Liver (tissue), 8 donors: ENCODE measurements at regions not wholly inside any gene's neighbourhood (a gene's known extent, or its start where the extent isn't known, plus 50 kb on each side); places are given as distances from the start of the nearest gene placed in this dataset.

Experiments used
- DNase-seq: peaks from one replicate; pipeline ENCODE4 v3.0.0-alpha.2; 2017; ENCODE audit warnings: low spot score
- H3K27ac ChIP-seq, 2 donors: one replicate each; pipeline ENCODE4 v1.7.0; 2013; ENCODE audit warnings: inconsistent platforms in 2 of 2, low read length in 2 of 2, control low read depth in 1 of 2, low read depth in 1 of 2, mild to moderate bottlenecking in 1 of 2
- H3K27me3 ChIP-seq, 4 donors: one replicate each; pipeline versions ENCODE4 v1.6.1 to v1.7.0; 2013; ENCODE audit warnings: low read length in 3 of 4, inconsistent platforms in 1 of 4, mild to moderate bottlenecking in 1 of 4, moderate library complexity in 1 of 4; ENCODE audit not compliant: control insufficient read depth in 4 of 4, insufficient read depth in 4 of 4
- H3K36me3 ChIP-seq, 4 donors: one replicate each; pipeline versions ENCODE4 v1.6.1 to v1.7.0; 2013; ENCODE audit warnings: low read length in 3 of 4, mild to moderate bottlenecking in 3 of 4, low read depth in 1 of 4, moderate library complexity in 1 of 4; ENCODE audit not compliant: control insufficient read depth in 4 of 4, insufficient read depth in 3 of 4
- H3K4me1 ChIP-seq, 4 donors: one replicate each; pipeline versions ENCODE4 v1.6.1 to v1.7.0; 2013; ENCODE audit warnings: low read length in 3 of 4, mild to moderate bottlenecking in 3 of 4, moderate library complexity in 1 of 4; ENCODE audit not compliant: control insufficient read depth in 4 of 4, insufficient read depth in 4 of 4
- H3K4me3 ChIP-seq, 3 donors: one replicate each; pipeline versions ENCODE4 v1.6.1 to v1.7.0; 2013; ENCODE audit warnings: low read length in 3 of 3, control low read depth in 1 of 3, low read depth in 1 of 3, mild to moderate bottlenecking in 1 of 3
- H3K9ac ChIP-seq, 2 donors: one replicate each; pipeline ENCODE4 v1.7.0; 2013; ENCODE audit warnings: low read length in 2 of 2, mild to moderate bottlenecking in 2 of 2, moderate library complexity in 2 of 2, control low read depth in 1 of 2, low read depth in 1 of 2
- H3K9me3 ChIP-seq, 4 donors: one replicate each; pipeline versions ENCODE4 v1.6.1 to v1.7.0; 2013; ENCODE audit warnings: low read length in 3 of 4; ENCODE audit not compliant: control insufficient read depth in 4 of 4
- EGR1 ChIP-seq, 2 donors: IDR thresholded peaks; 2 replicates each; pipeline ENCODE4 v1.6.1; 2016 to 2018; ENCODE audit warnings: antibody characterized with exemption in 2 of 2, low read depth in 2 of 2
- FOXA1 ChIP-seq: IDR thresholded peaks from 2 replicates; pipeline ENCODE4 v1.6.1; 2016; ENCODE audit warnings: antibody characterized with exemption
- GABPA ChIP-seq, 2 donors: IDR thresholded peaks in 1 of 2; conservative IDR thresholded peaks in 1 of 2; 2 replicates each; pipeline ENCODE4 v1.6.1; 2016; ENCODE audit warnings: antibody characterized with exemption in 2 of 2, mild to moderate bottlenecking in 1 of 2, moderate library complexity in 1 of 2
- HNF4A ChIP-seq, 2 donors: conservative IDR thresholded peaks; 2 replicates each; pipeline ENCODE4 v1.6.1; 2016; ENCODE audit warnings: antibody characterized with exemption in 2 of 2, mild to moderate bottlenecking in 2 of 2
- HNF4G ChIP-seq: IDR thresholded peaks from 2 replicates; pipeline ENCODE4 v1.6.1; 2016; ENCODE audit warnings: antibody characterized with exemption
- JUND ChIP-seq, 2 donors: IDR thresholded peaks; 2 replicates each; pipeline ENCODE4 v1.6.1; 2016; ENCODE audit warnings: antibody characterized with exemption in 2 of 2
- NR2F2 ChIP-seq: IDR thresholded peaks from 2 replicates; pipeline ENCODE4 v1.6.1; 2016; ENCODE audit warnings: antibody characterized with exemption
- RAD21 ChIP-seq, 2 donors: IDR thresholded peaks; 2 replicates each; pipeline ENCODE4 v1.6.1; 2016; ENCODE audit warnings: antibody characterized with exemption in 2 of 2, mild to moderate bottlenecking in 2 of 2
- RXRA ChIP-seq, 2 donors: IDR thresholded peaks; 2 replicates each; pipeline ENCODE4 v1.6.1; 2017 to 2018; ENCODE audit warnings: antibody characterized with exemption in 2 of 2, mild to moderate bottlenecking in 1 of 2
- SP1 ChIP-seq: IDR thresholded peaks from 2 replicates; pipeline ENCODE4 v1.6.1; 2018; ENCODE audit warnings: antibody characterized with exemption, mild to moderate bottlenecking
- TAF1 ChIP-seq: conservative IDR thresholded peaks from 2 replicates; pipeline ENCODE4 v1.6.1; 2016; ENCODE audit warnings: antibody characterized with exemption, mild to moderate bottlenecking
- YY1 ChIP-seq: IDR thresholded peaks from 2 replicates; pipeline ENCODE4 v1.6.1; 2016; ENCODE audit warnings: antibody characterized with exemption, mild to moderate bottlenecking
- WGBS: extraction: QIAGEN DNeasy Blood & Tissue Kit; methylation state at CpG from one replicate; pipeline ENCODE4 v1.1.7; 2013; 5-methylcytosine and 5-hydroxymethylcytosine counted together
- TF ChIP-seq, protein P1 (sequence below): IDR thresholded peaks from 2 replicates; pipeline ENCODE4 v1.6.1; 2016; ENCODE audit warnings: antibody characterized with exemption, mild to moderate bottlenecking
- TF ChIP-seq, protein P2 (sequence below): fragments of 150-350 bp; IDR thresholded peaks from 2 replicates; pipeline ENCODE4 v1.5.1; 2017; ENCODE audit warnings: improper control_type of control experiment, low read depth, low read length; ENCODE audit not compliant: missing input control
- TF ChIP-seq, protein P3 (sequence below): IDR thresholded peaks from 2 replicates; pipeline ENCODE4 v1.6.1; 2016; ENCODE audit warnings: antibody characterized with exemption
- TF ChIP-seq, protein P4 (sequence below): IDR thresholded peaks from 2 replicates; pipeline ENCODE4 v1.6.1; 2016; ENCODE audit warnings: antibody characterized with exemption
- TF ChIP-seq, protein P5 (sequence below): IDR thresholded peaks from 2 replicates; pipeline ENCODE4 v1.6.1; 2016; ENCODE audit warnings: antibody characterized with exemption
- donor health status: healthy.
- donor health status: healthy.
- donor health status: healthy.
- donor health status: healthy.
- donor health status: healthy.

- Histone ChIP-seq H3K27me3 (no peaks in the 10 kb centered on the region), H3K4me3 (no peak overlapping the region), H3K36me3 (peaks cover 0 to 1% (median 0%) of the 10 kb centered on the region in 4 donors), H3K9ac (no peak overlapping the region), H3K4me1 (peaks cover 0 to 4% (median under 1%) of the 10 kb centered on the region in 4 donors), H3K27ac (no peak overlapping the region), H3K9me3 (no peaks in the 10 kb centered on the region)
- TF ChIP-seq, protein P1, sequence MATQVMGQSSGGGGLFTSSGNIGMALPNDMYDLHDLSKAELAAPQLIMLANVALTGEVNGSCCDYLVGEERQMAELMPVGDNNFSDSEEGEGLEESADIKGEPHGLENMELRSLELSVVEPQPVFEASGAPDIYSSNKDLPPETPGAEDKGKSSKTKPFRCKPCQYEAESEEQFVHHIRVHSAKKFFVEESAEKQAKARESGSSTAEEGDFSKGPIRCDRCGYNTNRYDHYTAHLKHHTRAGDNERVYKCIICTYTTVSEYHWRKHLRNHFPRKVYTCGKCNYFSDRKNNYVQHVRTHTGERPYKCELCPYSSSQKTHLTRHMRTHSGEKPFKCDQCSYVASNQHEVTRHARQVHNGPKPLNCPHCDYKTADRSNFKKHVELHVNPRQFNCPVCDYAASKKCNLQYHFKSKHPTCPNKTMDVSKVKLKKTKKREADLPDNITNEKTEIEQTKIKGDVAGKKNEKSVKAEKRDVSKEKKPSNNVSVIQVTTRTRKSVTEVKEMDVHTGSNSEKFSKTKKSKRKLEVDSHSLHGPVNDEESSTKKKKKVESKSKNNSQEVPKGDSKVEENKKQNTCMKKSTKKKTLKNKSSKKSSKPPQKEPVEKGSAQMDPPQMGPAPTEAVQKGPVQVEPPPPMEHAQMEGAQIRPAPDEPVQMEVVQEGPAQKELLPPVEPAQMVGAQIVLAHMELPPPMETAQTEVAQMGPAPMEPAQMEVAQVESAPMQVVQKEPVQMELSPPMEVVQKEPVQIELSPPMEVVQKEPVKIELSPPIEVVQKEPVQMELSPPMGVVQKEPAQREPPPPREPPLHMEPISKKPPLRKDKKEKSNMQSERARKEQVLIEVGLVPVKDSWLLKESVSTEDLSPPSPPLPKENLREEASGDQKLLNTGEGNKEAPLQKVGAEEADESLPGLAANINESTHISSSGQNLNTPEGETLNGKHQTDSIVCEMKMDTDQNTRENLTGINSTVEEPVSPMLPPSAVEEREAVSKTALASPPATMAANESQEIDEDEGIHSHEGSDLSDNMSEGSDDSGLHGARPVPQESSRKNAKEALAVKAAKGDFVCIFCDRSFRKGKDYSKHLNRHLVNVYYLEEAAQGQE, result no peak
- TF ChIP-seq GABPA (IDR thresholded peaks at IDR 0.05 in 1 of 2, conservative IDR thresholded peaks at IDR 0.05 in 1 of 2) (no peak), RXRA (IDR thresholded peaks at IDR 0.05) (no peak), TAF1 (no peak), FOXA1 (no peak), HNF4G (no peak), SP1 (no peak), NR2F2 (no peak), JUND (IDR thresholded peaks at IDR 0.05) (no peak), HNF4A (conservative IDR thresholded peaks at IDR 0.05) (no peak)
- TF ChIP-seq, protein P2, sequence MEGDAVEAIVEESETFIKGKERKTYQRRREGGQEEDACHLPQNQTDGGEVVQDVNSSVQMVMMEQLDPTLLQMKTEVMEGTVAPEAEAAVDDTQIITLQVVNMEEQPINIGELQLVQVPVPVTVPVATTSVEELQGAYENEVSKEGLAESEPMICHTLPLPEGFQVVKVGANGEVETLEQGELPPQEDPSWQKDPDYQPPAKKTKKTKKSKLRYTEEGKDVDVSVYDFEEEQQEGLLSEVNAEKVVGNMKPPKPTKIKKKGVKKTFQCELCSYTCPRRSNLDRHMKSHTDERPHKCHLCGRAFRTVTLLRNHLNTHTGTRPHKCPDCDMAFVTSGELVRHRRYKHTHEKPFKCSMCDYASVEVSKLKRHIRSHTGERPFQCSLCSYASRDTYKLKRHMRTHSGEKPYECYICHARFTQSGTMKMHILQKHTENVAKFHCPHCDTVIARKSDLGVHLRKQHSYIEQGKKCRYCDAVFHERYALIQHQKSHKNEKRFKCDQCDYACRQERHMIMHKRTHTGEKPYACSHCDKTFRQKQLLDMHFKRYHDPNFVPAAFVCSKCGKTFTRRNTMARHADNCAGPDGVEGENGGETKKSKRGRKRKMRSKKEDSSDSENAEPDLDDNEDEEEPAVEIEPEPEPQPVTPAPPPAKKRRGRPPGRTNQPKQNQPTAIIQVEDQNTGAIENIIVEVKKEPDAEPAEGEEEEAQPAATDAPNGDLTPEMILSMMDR, result no peak
- TF ChIP-seq, protein P3, sequence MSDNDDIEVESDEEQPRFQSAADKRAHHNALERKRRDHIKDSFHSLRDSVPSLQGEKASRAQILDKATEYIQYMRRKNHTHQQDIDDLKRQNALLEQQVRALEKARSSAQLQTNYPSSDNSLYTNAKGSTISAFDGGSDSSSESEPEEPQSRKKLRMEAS, result no peak
- TF ChIP-seq, protein P4, sequence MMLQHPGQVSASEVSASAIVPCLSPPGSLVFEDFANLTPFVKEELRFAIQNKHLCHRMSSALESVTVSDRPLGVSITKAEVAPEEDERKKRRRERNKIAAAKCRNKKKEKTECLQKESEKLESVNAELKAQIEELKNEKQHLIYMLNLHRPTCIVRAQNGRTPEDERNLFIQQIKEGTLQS, result no peak
- DNase-seq, result no peak
- 95% methylated on average over 1 of the region's 1 CpG for WGBS
These were observed 61.5 kb upstream of the SLC4A4 start for GRCh38 chr4:71277353-71277752.

DNA sequence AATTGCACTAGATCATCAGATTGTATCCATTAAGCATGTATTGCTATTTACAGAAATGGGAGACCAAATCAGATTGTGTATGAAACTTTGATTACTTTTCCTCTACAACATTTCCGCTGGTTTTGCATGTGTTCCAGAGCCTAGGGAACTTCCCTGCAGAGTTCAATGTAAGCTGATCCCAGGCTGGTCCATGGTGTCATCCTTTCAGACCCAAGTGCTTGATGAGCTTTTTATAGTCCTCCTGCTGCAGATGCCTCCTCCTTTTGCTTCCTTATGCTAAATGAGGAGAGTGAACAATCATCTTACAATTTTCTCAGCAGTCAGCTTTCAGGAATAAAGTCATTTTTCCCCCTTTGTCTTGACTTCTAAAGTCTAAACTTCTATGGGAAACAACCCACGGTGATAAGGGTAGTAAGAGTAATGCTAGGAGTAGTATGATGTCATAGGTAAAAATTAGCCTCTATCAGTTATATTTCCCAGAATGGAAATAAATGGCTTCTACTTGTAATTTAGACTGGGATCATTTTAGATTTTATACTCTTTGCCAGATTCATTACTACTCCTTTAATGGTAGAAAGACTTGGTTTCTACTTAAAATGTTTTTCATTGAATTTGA, 55.1 kb upstream of the SLC4A4 start:
- 63% methylated on average over 2 of the region's 2 CpGs for WGBS
- Histone ChIP-seq H3K9ac (no peak overlapping the region), H3K36me3 (no peaks in the 10 kb centered on the region), H3K4me1 (peaks cover 0 to under 1% (median 0%) of the 10 kb centered on the region in 4 donors), H3K27ac (no peak overlapping the region), H3K9me3 (no peaks in the 10 kb centered on the region), H3K4me3 (no peak overlapping the region), H3K27me3 (no peaks in the 10 kb centered on the region)
- TF ChIP-seq, protein P3, result no peak
- TF ChIP-seq EGR1 (IDR thresholded peaks at IDR 0.05; ENCODE audit: low read depth in 2 of 2) (no peak), GABPA (IDR thresholded peaks at IDR 0.05 in 1 of 2, conservative IDR thresholded peaks at IDR 0.05 in 1 of 2) (no peak), RXRA (IDR thresholded peaks at IDR 0.05) (no peak), YY1 (no peak), RAD21 (IDR thresholded peaks at IDR 0.05) (no peak), JUND (IDR thresholded peaks at IDR 0.05) (no peak)
- TF ChIP-seq, protein P4, result no peak
- TF ChIP-seq, protein P5, sequence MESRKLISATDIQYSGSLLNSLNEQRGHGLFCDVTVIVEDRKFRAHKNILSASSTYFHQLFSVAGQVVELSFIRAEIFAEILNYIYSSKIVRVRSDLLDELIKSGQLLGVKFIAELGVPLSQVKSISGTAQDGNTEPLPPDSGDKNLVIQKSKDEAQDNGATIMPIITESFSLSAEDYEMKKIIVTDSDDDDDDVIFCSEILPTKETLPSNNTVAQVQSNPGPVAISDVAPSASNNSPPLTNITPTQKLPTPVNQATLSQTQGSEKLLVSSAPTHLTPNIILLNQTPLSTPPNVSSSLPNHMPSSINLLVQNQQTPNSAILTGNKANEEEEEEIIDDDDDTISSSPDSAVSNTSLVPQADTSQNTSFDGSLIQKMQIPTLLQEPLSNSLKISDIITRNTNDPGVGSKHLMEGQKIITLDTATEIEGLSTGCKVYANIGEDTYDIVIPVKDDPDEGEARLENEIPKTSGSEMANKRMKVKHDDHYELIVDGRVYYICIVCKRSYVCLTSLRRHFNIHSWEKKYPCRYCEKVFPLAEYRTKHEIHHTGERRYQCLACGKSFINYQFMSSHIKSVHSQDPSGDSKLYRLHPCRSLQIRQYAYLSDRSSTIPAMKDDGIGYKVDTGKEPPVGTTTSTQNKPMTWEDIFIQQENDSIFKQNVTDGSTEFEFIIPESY, result no peak
- TF ChIP-seq, protein P1, result no peak
- DNase-seq, result no peak
